Keratinocyte (primary cell): ENCODE measurements at regions not wholly inside any gene's neighbourhood (a gene's known extent, or its start where the extent isn't known, plus 50 kb on each side); places are given as distances from the start of the nearest gene placed in this dataset.

Source experiments
- DNase-seq: peaks from one replicate; pipeline ENCODE4 v3.0.0-alpha.2; 2011; ENCODE audit warnings: low read depth, missing footprints, low spot score
- FAIRE-seq: peaks from 2 replicates; lab custom pipeline; 2011; peaks lifted over from hg19 to GRCh38; lab: Jason Lieb, UNC
- H2AFZ ChIP-seq: 2 replicates; pipeline ENCODE4 v1.6.0; 2012; ENCODE audit warnings: low read length, control low read depth, inconsistent platforms; ENCODE audit not compliant: control insufficient read depth
- H3K27ac ChIP-seq: 2 replicates; pipeline ENCODE4 v1.5.1; 2011; ENCODE audit warnings: low read length; ENCODE audit not compliant: control insufficient read depth, insufficient read depth
- H3K27me3 ChIP-seq: 3 replicates; pipeline ENCODE4 v1.6.0; 2011; ENCODE audit warnings: low read length; ENCODE audit not compliant: control insufficient read depth, insufficient read depth; ENCODE audit errors: extremely low read depth
- H3K36me3 ChIP-seq, 2 experiments: 2 replicates in 1 of 2; 3 replicates in 1 of 2; pipeline ENCODE4 v1.5.1; 2011; ENCODE audit warnings: low read length in 2 of 2, mild to moderate bottlenecking in 1 of 2; ENCODE audit not compliant: control insufficient read depth in 2 of 2, insufficient read depth in 2 of 2; ENCODE audit errors: extremely low read depth in 1 of 2
- H3K4me1 ChIP-seq: 3 replicates; pipeline ENCODE4 v1.5.1; 2011; ENCODE audit warnings: low read length; ENCODE audit not compliant: control insufficient read depth, insufficient read depth; ENCODE audit errors: extremely low read depth
- H3K4me2 ChIP-seq: 3 replicates; pipeline ENCODE4 v1.6.0; 2011; ENCODE audit warnings: low read depth, low read length; ENCODE audit not compliant: control insufficient read depth, insufficient read depth; ENCODE audit errors: extremely low read depth
- H3K4me3 ChIP-seq, 3 experiments: fragments of 200-600 bp in 1 of 3; sonication (generic) in 1 of 3; 2 replicates in 2 of 3; 3 replicates in 1 of 3; pipeline ENCODE4 v1.5.1; 2011 to 2016; ENCODE audit warnings: low read length in 3 of 3, mild to moderate bottlenecking in 3 of 3, control low read depth in 2 of 3, inconsistent platforms in 1 of 3, low read depth in 1 of 3, mixed read lengths in 1 of 3, mixed run types in 1 of 3, moderate library complexity in 1 of 3; ENCODE audit not compliant: control insufficient read depth in 2 of 3, insufficient read depth in 2 of 3; ENCODE audit errors: extremely low read depth in 1 of 3
- H3K79me2 ChIP-seq: 2 replicates; pipeline ENCODE4 v1.6.0; 2012; ENCODE audit warnings: low read length; ENCODE audit not compliant: control insufficient read depth, insufficient read depth
- H3K9ac ChIP-seq: 3 replicates; pipeline ENCODE4 v1.6.0; 2011; ENCODE audit warnings: low read length; ENCODE audit not compliant: control insufficient read depth, insufficient read depth; ENCODE audit errors: extremely low read depth
- H3K9me1 ChIP-seq: 3 replicates; pipeline ENCODE4 v1.6.0; 2011; ENCODE audit warnings: low read length; ENCODE audit not compliant: control insufficient read depth, insufficient read depth; ENCODE audit errors: extremely low read depth
- H3K9me3 ChIP-seq: 2 replicates; pipeline ENCODE4 v1.5.1; 2012; ENCODE audit warnings: low read depth, low read length; ENCODE audit not compliant: control insufficient read depth
- H4K20me1 ChIP-seq: 3 replicates; pipeline ENCODE4 v1.6.0; 2011; ENCODE audit warnings: low read length; ENCODE audit not compliant: control insufficient read depth, insufficient read depth; ENCODE audit errors: extremely low read depth
- CTCF ChIP-seq, 3 experiments: IDR thresholded peaks in 1 of 3; conservative IDR thresholded peaks in 1 of 3; optimal IDR thresholded peaks in 1 of 3; 2 replicates in 2 of 3; 3 replicates in 1 of 3; pipeline versions ENCODE3 to v1.5.1; 2011; ENCODE audit warnings: low read length in 3 of 3, mild to moderate bottlenecking in 3 of 3, moderate library complexity in 2 of 3, control low read depth in 1 of 3, inconsistent platforms in 1 of 3; ENCODE audit not compliant: insufficient read depth in 2 of 3; ENCODE audit errors: extremely low read depth in 1 of 3
- EZH2 ChIP-seq: IDR thresholded peaks from one replicate; pipeline ENCODE4 v1.6.1; 2012; ENCODE audit warnings: inconsistent platforms, mild to moderate bottlenecking, low read length, moderate library complexity
- dilution Hi-C: fragments of 300-500 bp; cut with MboI; formaldehyde crosslinking; loops from one replicate; pipeline ENCODE4 v1.7.0; 2020; ENCODE audit warnings: low sequenced_read_pairs; ENCODE audit not compliant: extremely low pct_ligation_motif_present

GRCh38 chr7:42627626-42628025, 284.2 kb downstream of the C7orf25 start:
- FAIRE-seq (no peak), DNase-seq (no peak)
- no peaks in the 10 kb centered on the region for H3K4me1 ChIP-seq
- H3K4me3 ChIP-seq = no peak overlapping the region
- dilution Hi-C loops = no loop called here
- peaks cover 4% of the 10 kb centered on the region for H3K27me3 ChIP-seq
- H3K9me3 ChIP-seq = no peaks in the 10 kb centered on the region
- no peak overlapping the region for H3K4me2 ChIP-seq
- no peak overlapping the region for H3K27ac ChIP-seq
- TF ChIP-seq CTCF (optimal IDR thresholded peaks at IDR 0.05 in 1 of 3, IDR thresholded peaks at IDR 0.05 in 1 of 3, conservative IDR thresholded peaks at IDR 0.05 in 1 of 3; ENCODE audit: extremely low read depth in 1 of 3, insufficient read depth in 2 of 3, low read length in 3 of 3) = no peak
- no peak for TF ChIP-seq EZH2
- no peaks in the 10 kb centered on the region for H3K79me2 ChIP-seq
- no peak overlapping the region for H2AFZ ChIP-seq
- no peaks in the 10 kb centered on the region for H3K36me3 ChIP-seq
- no peak overlapping the region for H3K9ac ChIP-seq
- H3K9me1 ChIP-seq = no peaks in the 10 kb centered on the region
- H4K20me1 ChIP-seq = no peaks in the 10 kb centered on the region

GRCh38 chr7:42627101-42627500, 284.8 kb downstream of the C7orf25 start:
- DNase-seq (no peak), FAIRE-seq (no peak)
- H3K9me3 ChIP-seq = no peaks in the 10 kb centered on the region
- H3K4me3 ChIP-seq = no peak overlapping the region
- dilution Hi-C loops = no loop called here
- no peaks in the 10 kb centered on the region for H3K36me3 ChIP-seq
- H4K20me1 ChIP-seq = no peaks in the 10 kb centered on the region
- H2AFZ ChIP-seq = no peak overlapping the region
- H3K4me2 ChIP-seq = no peak overlapping the region
- H3K27ac ChIP-seq = no peak overlapping the region
- no peaks in the 10 kb centered on the region for H3K27me3 ChIP-seq
- no peaks in the 10 kb centered on the region for H3K9me1 ChIP-seq
- no peak overlapping the region for H3K9ac ChIP-seq
- TF ChIP-seq CTCF (optimal IDR thresholded peaks at IDR 0.05 in 1 of 3, IDR thresholded peaks at IDR 0.05 in 1 of 3, conservative IDR thresholded peaks at IDR 0.05 in 1 of 3; ENCODE audit: extremely low read depth in 1 of 3, insufficient read depth in 2 of 3, low read length in 3 of 3) (no peak), EZH2 (no peak)
- no peaks in the 10 kb centered on the region for H3K79me2 ChIP-seq
- H3K4me1 ChIP-seq = no peaks in the 10 kb centered on the region
